ENCODE measurements at regions not wholly inside any gene's neighbourhood (a gene's known extent, or its start where the extent isn't known, plus 50 kb on each side); places are given as distances from the start of the nearest gene placed in this dataset.

- DNase-seq (ENCODE audit: low spot score), result no peak
- ATAC-seq (ENCODE audit: low FRiP score), result no peak
- TF ChIP-seq, protein P1, sequence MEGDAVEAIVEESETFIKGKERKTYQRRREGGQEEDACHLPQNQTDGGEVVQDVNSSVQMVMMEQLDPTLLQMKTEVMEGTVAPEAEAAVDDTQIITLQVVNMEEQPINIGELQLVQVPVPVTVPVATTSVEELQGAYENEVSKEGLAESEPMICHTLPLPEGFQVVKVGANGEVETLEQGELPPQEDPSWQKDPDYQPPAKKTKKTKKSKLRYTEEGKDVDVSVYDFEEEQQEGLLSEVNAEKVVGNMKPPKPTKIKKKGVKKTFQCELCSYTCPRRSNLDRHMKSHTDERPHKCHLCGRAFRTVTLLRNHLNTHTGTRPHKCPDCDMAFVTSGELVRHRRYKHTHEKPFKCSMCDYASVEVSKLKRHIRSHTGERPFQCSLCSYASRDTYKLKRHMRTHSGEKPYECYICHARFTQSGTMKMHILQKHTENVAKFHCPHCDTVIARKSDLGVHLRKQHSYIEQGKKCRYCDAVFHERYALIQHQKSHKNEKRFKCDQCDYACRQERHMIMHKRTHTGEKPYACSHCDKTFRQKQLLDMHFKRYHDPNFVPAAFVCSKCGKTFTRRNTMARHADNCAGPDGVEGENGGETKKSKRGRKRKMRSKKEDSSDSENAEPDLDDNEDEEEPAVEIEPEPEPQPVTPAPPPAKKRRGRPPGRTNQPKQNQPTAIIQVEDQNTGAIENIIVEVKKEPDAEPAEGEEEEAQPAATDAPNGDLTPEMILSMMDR (IDR thresholded peaks at IDR 0.05), result no peak
Measured at GRCh38 chr13:79681069-79681468, 200.1 kb downstream of the NDFIP2 start.

DNA sequence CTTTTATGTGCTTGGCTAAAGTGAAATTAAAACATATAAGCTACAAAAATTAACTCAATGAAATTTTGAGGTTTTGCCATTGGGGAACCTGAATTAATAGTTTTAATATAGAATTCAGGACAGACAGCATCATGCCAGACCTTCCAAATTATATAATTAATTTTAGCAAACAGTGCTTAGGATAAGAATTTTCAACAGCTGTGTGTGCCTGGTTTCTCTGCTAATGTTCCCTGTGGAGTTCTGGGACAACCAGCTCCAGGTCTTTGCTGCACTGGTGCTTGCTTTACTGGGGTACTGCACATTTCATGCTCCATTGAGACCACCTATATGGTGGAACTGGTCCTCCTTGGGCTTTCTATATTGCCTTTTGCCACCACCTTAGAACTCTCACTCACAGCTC, 199.5 kb downstream of the NDFIP2 start:
- DNase-seq (ENCODE audit: low spot score), result no peak
- no peak for ATAC-seq (ENCODE audit: low FRiP score)
- TF ChIP-seq, protein P1 (IDR thresholded peaks at IDR 0.05), result no peak

GRCh38 chr13:79679334-79679733, 198.4 kb downstream of the NDFIP2 start:
- DNase-seq (ENCODE audit: low spot score) (peak; percentile 67), ATAC-seq (ENCODE audit: low FRiP score) (peak; percentile 71)
- TF ChIP-seq, protein P1 (IDR thresholded peaks at IDR 0.05), result peak in 1 of 3 donors; percentile 59

DNA sequence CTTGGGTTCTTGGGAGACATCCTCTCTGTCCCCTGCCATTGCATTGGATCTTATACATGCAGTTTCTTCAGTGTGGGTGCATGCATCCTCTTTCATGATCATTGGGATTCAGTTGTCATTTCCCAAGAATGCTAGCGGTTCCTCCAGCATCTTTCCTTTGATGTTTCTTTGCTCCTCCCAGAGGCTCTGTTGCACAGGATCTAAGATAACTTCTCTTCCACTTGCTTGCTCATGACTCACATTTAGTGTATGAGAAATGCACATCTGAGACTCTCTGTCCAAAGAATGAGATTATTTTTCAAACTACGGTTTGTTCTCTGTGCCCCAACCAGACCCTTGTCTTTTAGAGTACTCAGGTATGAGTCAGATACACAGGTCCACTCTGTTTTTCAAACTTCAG, 197.1 kb downstream of the NDFIP2 start:
- ATAC-seq (ENCODE audit: low FRiP score), result no peak
- TF ChIP-seq, protein P1 (IDR thresholded peaks at IDR 0.05), result no peak
- DNase-seq (ENCODE audit: low spot score), result no peak

DNA sequence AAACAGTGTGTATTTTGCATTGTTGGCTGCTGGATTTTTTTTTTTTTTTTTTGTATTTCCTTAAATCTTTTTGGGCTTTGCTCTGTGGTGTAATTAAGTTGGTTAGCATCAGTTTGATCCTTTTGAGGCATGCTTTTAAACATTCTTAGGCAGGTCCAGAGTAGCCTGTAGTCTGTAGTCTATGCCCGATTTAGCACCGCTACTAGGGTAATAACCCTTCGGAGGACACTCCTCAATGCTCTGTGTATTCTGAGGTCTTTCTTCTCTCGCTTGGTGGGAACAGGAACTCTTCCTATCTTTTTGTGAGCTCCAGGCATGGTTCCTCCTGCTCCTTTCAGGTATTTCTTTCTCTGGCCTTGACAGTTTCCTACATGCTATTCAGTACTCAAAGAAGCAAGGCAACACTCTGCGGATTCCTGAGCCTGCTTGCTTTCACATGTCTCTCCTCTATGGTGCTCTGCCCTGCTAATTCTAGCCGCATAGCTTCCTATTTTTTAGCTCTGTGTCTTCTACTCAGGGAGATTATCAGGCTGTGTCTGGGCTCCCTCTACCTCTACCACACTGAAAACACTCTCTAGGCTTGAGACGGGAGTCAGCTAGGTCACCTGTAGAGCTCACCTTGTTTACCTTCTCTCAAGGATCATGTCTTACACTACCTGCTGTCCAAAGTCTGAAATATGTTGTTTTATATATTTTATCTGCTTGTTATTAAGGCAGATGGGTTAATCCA, 195.1 kb downstream of the NDFIP2 start:
- TF ChIP-seq, protein P1 (IDR thresholded peaks at IDR 0.05), result no peak
- no peak for ATAC-seq (ENCODE audit: low FRiP score)
- DNase-seq (ENCODE audit: low spot score), result no peak

DNA sequence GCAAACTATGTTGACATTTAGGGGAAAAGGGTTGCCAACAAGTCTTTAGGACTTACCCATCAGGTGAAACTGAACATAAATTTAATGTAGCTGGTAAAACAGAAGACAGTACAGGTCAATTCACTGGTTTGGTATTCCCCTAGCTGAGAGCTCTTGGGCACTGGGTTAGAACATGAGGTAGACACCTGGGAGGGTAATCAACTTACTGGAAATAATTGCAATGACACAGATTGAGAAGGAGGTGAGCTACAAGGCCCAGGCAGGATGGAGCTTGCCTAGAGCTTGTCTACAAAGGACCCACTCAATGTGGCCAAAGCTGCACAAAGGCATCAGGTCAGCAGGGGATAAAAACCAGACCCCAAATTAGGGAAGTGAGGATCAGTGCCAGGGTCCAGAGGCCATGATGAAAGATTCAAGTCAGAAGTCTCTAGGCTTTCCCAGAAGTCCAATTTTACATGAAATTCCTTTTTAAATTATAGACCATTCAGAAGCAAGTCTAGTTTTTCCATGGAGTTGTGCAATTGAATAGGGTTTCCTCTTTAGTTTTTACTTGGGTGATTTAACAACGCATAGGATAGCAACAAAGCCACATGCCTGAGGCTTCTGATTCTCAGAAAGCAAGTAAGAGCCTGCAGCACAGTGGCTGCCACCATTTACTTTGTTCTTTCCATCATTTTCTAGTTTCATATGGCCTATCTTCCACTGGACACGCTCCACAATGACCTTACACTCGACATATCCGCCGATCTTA, 194.0 kb downstream of the NDFIP2 start:
- ATAC-seq (ENCODE audit: low FRiP score) (no peak), DNase-seq (ENCODE audit: low spot score) (no peak)
- TF ChIP-seq, protein P1 (IDR thresholded peaks at IDR 0.05), result no peak

DNA sequence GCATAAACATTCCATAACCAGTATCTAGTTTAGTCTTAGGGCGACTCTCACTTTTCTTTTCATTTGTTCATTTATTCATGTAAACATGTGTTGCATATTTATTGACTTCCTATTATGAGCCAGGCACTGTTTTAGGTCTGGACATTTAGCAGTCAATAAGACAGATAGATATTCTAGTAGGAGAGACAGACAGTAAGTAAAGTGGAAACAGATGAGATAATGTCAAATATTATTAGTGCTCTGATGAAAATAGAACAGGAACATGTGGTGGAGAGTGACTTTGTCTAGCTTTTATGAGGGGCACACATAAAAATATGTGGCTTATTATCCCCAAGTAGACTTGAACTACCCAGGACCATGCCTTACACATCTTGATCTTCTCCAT, 193.0 kb downstream of the NDFIP2 start:
- no peak for ATAC-seq (ENCODE audit: low FRiP score)
- DNase-seq (ENCODE audit: low spot score), result no peak
- TF ChIP-seq, protein P1 (IDR thresholded peaks at IDR 0.05), result no peak

All from omental fat pad (tissue), 3 donors.